ENCODE measurements at regions not wholly inside any gene's neighbourhood (a gene's known extent, or its start where the extent isn't known, plus 50 kb on each side); places are given as distances from the start of the nearest gene placed in this dataset.
A peak's percentile ranks its signal among the peaks of the same experiment; 100 is the strongest.

- Mint-ChIP-seq H3K27me3 (peaks cover 7% of the 10 kb centered on the region), H3K9me3 (ENCODE audit: low read depth) (peaks cover 9% of the 10 kb centered on the region), H3K36me3 (ENCODE audit: low read depth) (peaks cover 2% of the 10 kb centered on the region), H3K4me3 (no peak overlapping the region), H3K27ac (no peak overlapping the region), H3K4me1 (peaks cover 17% of the 10 kb centered on the region)
- DNase-seq (no peak), ATAC-seq (no peak)
- POLR2A ChIA-PET, result interaction anchor here (0.7 kb wide), 1 partner anchor 8 kb away, joined by 3 read pairs; no protein-coding TSS in a partner anchor
- CTCF ChIA-PET, result no interaction called here
- intact Hi-C loops (cut with DNase I, micrococcal nuclease), result no loop called here
Measured at GRCh38 chr16:79365702-79366101, 234.8 kb downstream of the MAF start.

- Mint-ChIP-seq H3K9me3 (ENCODE audit: low read depth) (peaks cover 3% of the 10 kb centered on the region), H3K4me1 (peaks cover 16% of the 10 kb centered on the region), H3K4me3 (no peak overlapping the region), H3K36me3 (ENCODE audit: low read depth) (no peaks in the 10 kb centered on the region), H3K27me3 (peaks cover 7% of the 10 kb centered on the region), H3K27ac (no peak overlapping the region)
- DNase-seq (no peak), ATAC-seq (no peak)
- CTCF ChIA-PET, result interaction anchor here (0.7 to 0.8 kb wide), 3 partner anchors 18 to 289 kb away, joined by 3 to 5 read pairs (median 3); no protein-coding TSS in a partner anchor
- POLR2A ChIA-PET, result no interaction called here
- intact Hi-C loops (cut with DNase I, micrococcal nuclease), result no loop called here
Measured at GRCh38 chr16:79363484-79363883, 237.1 kb downstream of the MAF start.

GRCh38 chr16:79363035-79363434, 237.5 kb downstream of the MAF start:
- H3K4me1 Mint-ChIP-seq, result peaks cover 16% of the 10 kb centered on the region
- H3K27ac Mint-ChIP-seq, result no peak overlapping the region
- peak; percentile 17 for DNase-seq
- H3K27me3 Mint-ChIP-seq, result peaks cover 7% of the 10 kb centered on the region
- ChIA-PET POLR2A (no interaction called here), CTCF (interaction anchor here (0.8 kb wide), 1 partner anchor 290 kb away, joined by 3 read pairs; no protein-coding TSS in a partner anchor)
- intact Hi-C loops (cut with DNase I, micrococcal nuclease), result no loop called here
- H3K36me3 Mint-ChIP-seq (ENCODE audit: low read depth), result no peaks in the 10 kb centered on the region
- ATAC-seq, result no peak
- H3K9me3 Mint-ChIP-seq (ENCODE audit: low read depth), result peaks cover 3% of the 10 kb centered on the region
- H3K4me3 Mint-ChIP-seq, result no peak overlapping the region

GRCh38 chr16:79362300-79362970, 238.1 kb downstream of the MAF start:
- ATAC-seq, result no peak
- CTCF ChIA-PET, result no interaction called here
- peaks cover 3% of the 10 kb centered on the region for H3K9me3 Mint-ChIP-seq (ENCODE audit: low read depth)
- POLR2A ChIA-PET, result no interaction called here
- no peak for DNase-seq
- H3K4me1 Mint-ChIP-seq, result peaks cover 16% of the 10 kb centered on the region
- no peak overlapping the region for H3K27ac Mint-ChIP-seq
- H3K36me3 Mint-ChIP-seq (ENCODE audit: low read depth), result no peaks in the 10 kb centered on the region
- intact Hi-C loops (cut with DNase I, micrococcal nuclease), result no loop called here
- H3K27me3 Mint-ChIP-seq, result peaks cover 7% of the 10 kb centered on the region
- H3K4me3 Mint-ChIP-seq, result no peak overlapping the region

GRCh38 chr16:79361132-79361751, 239.3 kb downstream of the MAF start:
- H3K9me3 Mint-ChIP-seq (ENCODE audit: low read depth), result no peaks in the 10 kb centered on the region

GRCh38 chr16:79360267-79360666, 240.3 kb downstream of the MAF start:
- intact Hi-C loops (cut with DNase I, micrococcal nuclease), result no loop called here
- Mint-ChIP-seq H3K4me1 (peaks cover 16% of the 10 kb centered on the region), H3K4me3 (no peak overlapping the region), H3K9me3 (ENCODE audit: low read depth) (no peaks in the 10 kb centered on the region), H3K27ac (no peak overlapping the region), H3K36me3 (ENCODE audit: low read depth) (no peaks in the 10 kb centered on the region), H3K27me3 (peaks cover 7% of the 10 kb centered on the region)
- POLR2A ChIA-PET, result no interaction called here
- CTCF ChIA-PET, result interaction anchor here (0.6 to 1.3 kb wide), 3 partner anchors 8 to 637 kb away, joined by 3 read pairs; no protein-coding TSS in a partner anchor
- ATAC-seq (no peak), DNase-seq (no peak)

More at GRCh38 chr16:79361132-79361751, 239.3 kb downstream of the MAF start:
- DNase-seq, result no peak
- H3K4me1 Mint-ChIP-seq, result peaks cover 16% of the 10 kb centered on the region
- POLR2A ChIA-PET, result no interaction called here
- CTCF ChIA-PET, result interaction anchor here (0.7 kb wide), 1 partner anchor 135 kb away, joined by 3 read pairs; no protein-coding TSS in a partner anchor
- no peaks in the 10 kb centered on the region for H3K36me3 Mint-ChIP-seq (ENCODE audit: low read depth)
- H3K27ac Mint-ChIP-seq, result no peak overlapping the region
- ATAC-seq, result no peak
- no peak overlapping the region for H3K4me3 Mint-ChIP-seq
- intact Hi-C loops (cut with DNase I, micrococcal nuclease), result no loop called here
- H3K27me3 Mint-ChIP-seq, result peaks cover 7% of the 10 kb centered on the region

GRCh38 chr16:79359082-79359481, 241.5 kb downstream of the MAF start:
- no peak overlapping the region for H3K27ac Mint-ChIP-seq
- CTCF ChIA-PET, result interaction anchor here (0.9 to 1.8 kb wide), 3 partner anchors 9 to 37 kb away, joined by 3 read pairs; no protein-coding TSS in a partner anchor
- H3K4me3 Mint-ChIP-seq, result no peak overlapping the region
- H3K27me3 Mint-ChIP-seq, result peaks cover 5% of the 10 kb centered on the region
- H3K4me1 Mint-ChIP-seq, result peaks cover 16% of the 10 kb centered on the region
- intact Hi-C loops (cut with DNase I, micrococcal nuclease), result no loop called here
- no peaks in the 10 kb centered on the region for H3K9me3 Mint-ChIP-seq (ENCODE audit: low read depth)
- ATAC-seq (no peak), DNase-seq (no peak)
- no peaks in the 10 kb centered on the region for H3K36me3 Mint-ChIP-seq (ENCODE audit: low read depth)
- POLR2A ChIA-PET, result no interaction called here

GRCh38 chr16:79358188-79358587, 242.3 kb downstream of the MAF start:
- Mint-ChIP-seq H3K27me3 (no peaks in the 10 kb centered on the region), H3K27ac (no peak overlapping the region), H3K36me3 (ENCODE audit: low read depth) (no peaks in the 10 kb centered on the region), H3K9me3 (ENCODE audit: low read depth) (no peaks in the 10 kb centered on the region), H3K4me1 (peaks cover 11% of the 10 kb centered on the region), H3K4me3 (no peak overlapping the region)
- intact Hi-C loops (cut with DNase I, micrococcal nuclease), result no loop called here
- ChIA-PET CTCF (interaction anchor here (0.8 to 1.8 kb wide), 2 partner anchors 38 to 71 kb away, joined by 3 read pairs; no protein-coding TSS in a partner anchor), POLR2A (no interaction called here)
- ATAC-seq (no peak), DNase-seq (no peak)

- ChIA-PET CTCF (no interaction called here), POLR2A (no interaction called here)
- Mint-ChIP-seq H3K4me3 (no peak overlapping the region), H3K4me1 (peaks cover 2% of the 10 kb centered on the region), H3K27ac (no peak overlapping the region), H3K36me3 (ENCODE audit: low read depth) (no peaks in the 10 kb centered on the region), H3K9me3 (ENCODE audit: low read depth) (no peaks in the 10 kb centered on the region), H3K27me3 (no peaks in the 10 kb centered on the region)
- ATAC-seq, result no peak
- DNase-seq, result no peak
- intact Hi-C loops (cut with DNase I, micrococcal nuclease), result no loop called here
Measured at GRCh38 chr16:79355600-79356358, 244.8 kb downstream of the MAF start.

- peaks cover 3% of the 10 kb centered on the region for H3K4me1 Mint-ChIP-seq
- intact Hi-C loops (cut with DNase I, micrococcal nuclease), result no loop called here
- no peak for DNase-seq
- H3K9me3 Mint-ChIP-seq (ENCODE audit: low read depth), result no peaks in the 10 kb centered on the region
- POLR2A ChIA-PET, result no interaction called here
- CTCF ChIA-PET, result interaction anchor here (1.0 kb wide), 1 partner anchor 16 kb away, joined by 3 read pairs; no protein-coding TSS in a partner anchor
- H3K27me3 Mint-ChIP-seq, result no peaks in the 10 kb centered on the region
- H3K36me3 Mint-ChIP-seq (ENCODE audit: low read depth), result no peaks in the 10 kb centered on the region
- no peak for ATAC-seq
- no peak overlapping the region for H3K27ac Mint-ChIP-seq
- H3K4me3 Mint-ChIP-seq, result no peak overlapping the region
Measured at GRCh38 chr16:79351927-79352326, 248.6 kb downstream of the MAF start.

- Mint-ChIP-seq H3K4me1 (peaks cover 3% of the 10 kb centered on the region), H3K27ac (no peak overlapping the region), H3K36me3 (ENCODE audit: low read depth) (no peaks in the 10 kb centered on the region), H3K27me3 (no peaks in the 10 kb centered on the region), H3K4me3 (no peak overlapping the region), H3K9me3 (ENCODE audit: low read depth) (no peaks in the 10 kb centered on the region)
- ATAC-seq, result no peak
- ChIA-PET CTCF (interaction anchor here (0.6 to 1.0 kb wide), 2 partner anchors 16 to 1476 kb away, joined by 3 to 4 read pairs; no protein-coding TSS in a partner anchor), POLR2A (no interaction called here)
- no peak for DNase-seq
- intact Hi-C loops (cut with DNase I, micrococcal nuclease), result no loop called here
Measured at GRCh38 chr16:79349803-79350202, 250.7 kb downstream of the MAF start.

All from activated CD4-positive, alpha-beta T cell treated with anti-CD3 and anti-CD28 coated beads for 36 hours (primary cell).